ENCODE measurements at regions not wholly inside any gene's neighbourhood (a gene's known extent, or its start where the extent isn't known, plus 50 kb on each side); places are given as distances from the start of the nearest gene placed in this dataset.
"Not testable (repeated sequence)": the region's sequence is repeated elsewhere in the genome, so short reads cannot be mapped to it uniquely, and the experiment has no call there.

GRCh38 chr10:36556468-36556867 lies 568.9 kb upstream of the ANKRD30A start:
- peak; percentile 37 for DNase-seq (ENCODE audit: low read depth)

GRCh38 chr10:36555036-36555435 lies 570.4 kb upstream of the ANKRD30A start:
- no peak for DNase-seq (ENCODE audit: low read depth)

GRCh38 chr10:36547965-36548364 lies 577.4 kb upstream of the ANKRD30A start:
- no peak for DNase-seq (ENCODE audit: low read depth)

GRCh38 chr10:36542493-36542892 lies 582.9 kb upstream of the ANKRD30A start:
- no peak for DNase-seq (ENCODE audit: low read depth)

GRCh38 chr10:36540611-36541010 lies 584.8 kb upstream of the ANKRD30A start:
- no peak for DNase-seq (ENCODE audit: low read depth)

GRCh38 chr10:36538953-36539586 lies 586.3 kb upstream of the ANKRD30A start:
- peak; percentile 86 for DNase-seq (ENCODE audit: low read depth)

- peak; percentile 96 for DNase-seq (ENCODE audit: low read depth)
These were observed 590.9 kb upstream of the ANKRD30A start for GRCh38 chr10:36534471-36535002.

GRCh38 chr10:36533861-36534260 lies 591.5 kb upstream of the ANKRD30A start:
- DNase-seq (ENCODE audit: low read depth), result no peak

GRCh38 chr10:36533316-36533715 lies 592.1 kb upstream of the ANKRD30A start:
- peak; percentile 22 for DNase-seq (ENCODE audit: low read depth)

GRCh38 chr10:36531621-36532020 lies 593.8 kb upstream of the ANKRD30A start:
- peak; percentile 69 for DNase-seq (ENCODE audit: low read depth)

- DNase-seq (ENCODE audit: low read depth), result no peak
These were observed 599.4 kb upstream of the ANKRD30A start for GRCh38 chr10:36526033-36526432.

- DNase-seq (ENCODE audit: low read depth), result not testable (repeated sequence)
These were observed 601.3 kb upstream of the ANKRD30A start for GRCh38 chr10:36524126-36524525.

- DNase-seq (ENCODE audit: low read depth), result no peak
These were observed 605.5 kb upstream of the ANKRD30A start for GRCh38 chr10:36519909-36520308.

GRCh38 chr10:36516281-36516680 lies 609.1 kb upstream of the ANKRD30A start:
- DNase-seq (ENCODE audit: low read depth), result no peak

GRCh38 chr10:36515319-36515718 lies 610.1 kb upstream of the ANKRD30A start:
- DNase-seq (ENCODE audit: low read depth), result no peak

GRCh38 chr10:36507715-36508114 lies 617.7 kb upstream of the ANKRD30A start:
- DNase-seq (ENCODE audit: low read depth), result no peak

GRCh38 chr10:36506697-36507496 lies 618.5 kb upstream of the ANKRD30A start:
- DNase-seq (ENCODE audit: low read depth), result no peak

- DNase-seq (ENCODE audit: low read depth), result no peak
These were observed 619.1 kb upstream of the ANKRD30A start for GRCh38 chr10:36506261-36506660.

GRCh38 chr10:36504758-36505157 lies 620.6 kb upstream of the ANKRD30A start:
- DNase-seq (ENCODE audit: low read depth), result no peak

GRCh38 chr10:36500266-36500665 lies 625.1 kb upstream of the ANKRD30A start:
- no peak for DNase-seq (ENCODE audit: low read depth)

- peak; percentile 18 for DNase-seq (ENCODE audit: low read depth)
These were observed 625.7 kb upstream of the ANKRD30A start for GRCh38 chr10:36499693-36500092.

- DNase-seq (ENCODE audit: low read depth), result no peak
These were observed 628.6 kb upstream of the ANKRD30A start for GRCh38 chr10:36496758-36497157.

- DNase-seq (ENCODE audit: low read depth), result peak; percentile 84
These were observed 631.0 kb upstream of the ANKRD30A start for GRCh38 chr10:36494371-36494770.
